Small intestine (tissue), 7 donors: ENCODE measurements at regions not wholly inside any gene's neighbourhood (a gene's known extent, or its start where the extent isn't known, plus 50 kb on each side); places are given as distances from the start of the nearest gene placed in this dataset.

Source experiments
- DNase-seq, 2 donors: peaks; one replicate each; pipeline versions ENCODE4 v3.0.0 to v3.0.0-alpha.2; 2013
- FAIRE-seq: peaks from 2 replicates; lab custom pipeline; 2012; peaks lifted over from hg19 to GRCh38; lab: Jason Lieb, UNC
- H3K27ac ChIP-seq, 3 donors: one replicate each; pipeline ENCODE4 v1.5.1; 2013; ENCODE audit warnings: low read length in 2 of 3, mild to moderate bottlenecking in 2 of 3, control low read depth in 1 of 3, inconsistent platforms in 1 of 3, low read depth in 1 of 3, moderate library complexity in 1 of 3
- H3K27me3 ChIP-seq, 3 donors: one replicate each; pipeline ENCODE4 v1.6.1; 2013; ENCODE audit warnings: low read length in 3 of 3, inconsistent platforms in 1 of 3; ENCODE audit not compliant: control insufficient read depth in 3 of 3, insufficient read depth in 3 of 3
- H3K36me3 ChIP-seq, 3 donors: one replicate each; pipeline ENCODE4 v1.6.1; 2013; ENCODE audit warnings: low read length in 3 of 3, inconsistent platforms in 1 of 3, low read depth in 1 of 3, mild to moderate bottlenecking in 1 of 3, moderate library complexity in 1 of 3; ENCODE audit not compliant: control insufficient read depth in 3 of 3, insufficient read depth in 2 of 3
- H3K4me1 ChIP-seq, 3 donors: one replicate each; pipeline ENCODE4 v1.6.1; 2013; ENCODE audit warnings: low read length in 2 of 3, inconsistent platforms in 1 of 3, low read depth in 1 of 3, mild to moderate bottlenecking in 1 of 3, moderate library complexity in 1 of 3; ENCODE audit not compliant: control insufficient read depth in 3 of 3, insufficient read depth in 2 of 3
- H3K4me3 ChIP-seq, 3 donors: one replicate each; pipeline ENCODE4 v1.5.1; 2013; ENCODE audit warnings: low read length in 3 of 3, control low read depth in 1 of 3, inconsistent platforms in 1 of 3, low read depth in 1 of 3, mild to moderate bottlenecking in 1 of 3, moderate library complexity in 1 of 3
- H3K9me3 ChIP-seq, 2 donors: one replicate each; pipeline ENCODE4 v1.6.1; 2013; ENCODE audit warnings: low read depth in 1 of 2, low read length in 1 of 2; ENCODE audit not compliant: control insufficient read depth in 2 of 2, insufficient read depth in 1 of 2
- WGBS, 3 donors: extraction: QIAGEN DNeasy Blood & Tissue Kit; methylation state at CpG; one replicate each; pipeline ENCODE4 v1.1.7; 2013; 5-methylcytosine and 5-hydroxymethylcytosine counted together
- donor health status: healthy with polysubstance abuse.
- donor health status: control.
- donor health status: control.
- donor health status: Bipolar disorder and iron deficiency.
- donor health status: healthy.

DNA sequence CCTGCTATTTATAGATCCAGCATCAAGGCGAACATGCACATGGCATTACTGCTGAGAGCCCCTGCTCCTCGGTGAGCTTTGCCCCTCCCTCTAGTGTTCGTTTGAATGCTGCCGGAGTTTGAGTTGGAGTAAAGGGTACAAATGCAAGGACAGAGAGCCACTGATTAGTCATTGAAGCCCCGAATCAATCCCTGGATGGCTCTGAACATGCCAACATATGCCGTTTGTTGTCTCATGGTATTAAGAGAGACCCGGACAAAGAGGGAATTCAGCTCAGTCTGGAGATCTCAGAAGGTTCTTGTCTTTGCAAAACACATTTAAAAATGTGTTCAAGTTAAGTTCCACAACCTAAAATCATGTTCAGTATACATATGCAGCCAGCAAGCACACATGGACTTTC is 789.2 kb upstream of the NR2F2 start:
- WGBS, 3 donors: 67 to 71% (median 69%) methylated on average over 7 of the region's 7 CpGs
- H3K27ac ChIP-seq: no peak overlapping the region
- DNase-seq: no peak

DNA sequence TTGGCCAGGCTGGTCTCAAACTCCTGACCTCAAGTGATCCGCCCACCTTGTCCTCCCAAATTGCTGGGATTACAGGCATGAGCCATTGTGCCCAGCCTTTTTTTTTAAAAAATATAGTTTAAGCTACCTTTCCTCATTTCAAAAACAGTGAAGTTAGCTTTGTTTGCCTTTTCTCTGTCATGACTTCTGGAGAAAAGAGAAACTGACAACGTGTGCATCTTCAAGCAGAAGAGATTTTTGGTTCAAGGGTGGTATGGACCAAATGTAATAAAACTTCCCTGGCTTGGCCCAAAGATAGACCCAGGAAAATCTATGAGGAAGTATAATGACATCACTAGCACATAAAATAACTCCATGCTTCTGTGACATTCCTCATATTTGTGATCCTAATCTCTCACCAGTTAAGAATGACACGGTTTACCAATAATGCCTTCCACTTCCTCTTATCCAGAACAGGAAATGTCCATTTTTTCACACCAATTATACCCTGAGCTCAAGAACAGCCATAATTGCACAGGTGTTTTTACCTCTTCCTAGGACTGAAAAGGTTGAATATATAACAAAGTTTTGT is 781.2 kb upstream of the NR2F2 start:
- Histone ChIP-seq H3K27ac (no peak overlapping the region), H3K9me3 (no peaks in the 10 kb centered on the region), H3K4me1 (no peaks in the 10 kb centered on the region), H3K36me3 (no peaks in the 10 kb centered on the region), H3K4me3 (no peak overlapping the region), H3K27me3 (no peaks in the 10 kb centered on the region)
- FAIRE-seq (no peak), DNase-seq (no peak)
- WGBS, 3 donors: 59 to 64% (median 64%) methylated on average over 3 of the region's 3 CpGs

More for the DNA sequence above, 789.2 kb upstream of the NR2F2 start:
- Histone ChIP-seq H3K4me1 (no peaks in the 10 kb centered on the region), H3K36me3 (no peaks in the 10 kb centered on the region), H3K9me3 (no peaks in the 10 kb centered on the region), H3K27me3 (no peaks in the 10 kb centered on the region), H3K4me3 (no peak overlapping the region)
- FAIRE-seq: no peak

- H3K4me1 ChIP-seq: no peaks in the 10 kb centered on the region
- no peak overlapping the region for H3K27ac ChIP-seq
- WGBS, 3 donors: 73 to 89% (median 73%) methylated on average over 4 of the region's 4 CpGs
- no peaks in the 10 kb centered on the region for H3K36me3 ChIP-seq
- FAIRE-seq (no peak), DNase-seq (no peak)
- no peak overlapping the region for H3K4me3 ChIP-seq
- peaks cover 0 to 1% (median 0%) of the 10 kb centered on the region in 3 donors for H3K27me3 ChIP-seq
- H3K9me3 ChIP-seq: no peaks in the 10 kb centered on the region
These were observed 779.8 kb upstream of the NR2F2 start for GRCh38 chr15:95550702-95551101.

- Histone ChIP-seq H3K9me3 (no peaks in the 10 kb centered on the region), H3K36me3 (no peaks in the 10 kb centered on the region), H3K4me1 (no peaks in the 10 kb centered on the region), H3K27me3 (peaks cover 0 to 2% (median 0%) of the 10 kb centered on the region in 3 donors), H3K27ac (no peak overlapping the region), H3K4me3 (no peak overlapping the region)
- 80 to 86% (median 82%) methylated on average over 2 of the region's 2 CpGs for WGBS, 3 donors
- DNase-seq (no peak), FAIRE-seq (no peak)
These were observed 774.3 kb upstream of the NR2F2 start for GRCh38 chr15:95556225-95556624.

DNA sequence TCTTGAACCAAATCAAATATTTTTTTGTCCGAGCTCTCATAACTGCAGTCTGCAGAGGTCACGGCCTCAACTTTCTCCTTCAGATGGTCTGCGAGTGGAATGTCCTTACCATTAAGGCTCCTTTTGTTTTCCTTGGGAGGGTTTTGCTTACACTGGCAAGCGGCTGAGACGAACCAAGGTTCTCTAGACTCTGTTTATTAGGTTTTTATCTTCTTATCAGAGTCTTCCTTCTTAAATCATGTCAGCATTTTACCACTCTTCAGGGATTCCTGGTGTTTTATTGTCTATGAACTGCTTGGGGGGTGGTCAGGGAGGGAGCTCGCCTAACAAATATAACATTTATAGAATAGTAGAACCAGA is 773.7 kb upstream of the NR2F2 start:
- H3K4me1 ChIP-seq: no peaks in the 10 kb centered on the region
- H3K27me3 ChIP-seq: peaks cover 0 to 2% (median 0%) of the 10 kb centered on the region in 3 donors
- 41 to 49% (median 43%) methylated on average over 6 of the region's 6 CpGs for WGBS, 3 donors
- H3K27ac ChIP-seq: no peak overlapping the region
- FAIRE-seq (no peak), DNase-seq (no peak)
- H3K9me3 ChIP-seq: no peaks in the 10 kb centered on the region
- H3K4me3 ChIP-seq: no peak overlapping the region
- H3K36me3 ChIP-seq: no peaks in the 10 kb centered on the region

DNA sequence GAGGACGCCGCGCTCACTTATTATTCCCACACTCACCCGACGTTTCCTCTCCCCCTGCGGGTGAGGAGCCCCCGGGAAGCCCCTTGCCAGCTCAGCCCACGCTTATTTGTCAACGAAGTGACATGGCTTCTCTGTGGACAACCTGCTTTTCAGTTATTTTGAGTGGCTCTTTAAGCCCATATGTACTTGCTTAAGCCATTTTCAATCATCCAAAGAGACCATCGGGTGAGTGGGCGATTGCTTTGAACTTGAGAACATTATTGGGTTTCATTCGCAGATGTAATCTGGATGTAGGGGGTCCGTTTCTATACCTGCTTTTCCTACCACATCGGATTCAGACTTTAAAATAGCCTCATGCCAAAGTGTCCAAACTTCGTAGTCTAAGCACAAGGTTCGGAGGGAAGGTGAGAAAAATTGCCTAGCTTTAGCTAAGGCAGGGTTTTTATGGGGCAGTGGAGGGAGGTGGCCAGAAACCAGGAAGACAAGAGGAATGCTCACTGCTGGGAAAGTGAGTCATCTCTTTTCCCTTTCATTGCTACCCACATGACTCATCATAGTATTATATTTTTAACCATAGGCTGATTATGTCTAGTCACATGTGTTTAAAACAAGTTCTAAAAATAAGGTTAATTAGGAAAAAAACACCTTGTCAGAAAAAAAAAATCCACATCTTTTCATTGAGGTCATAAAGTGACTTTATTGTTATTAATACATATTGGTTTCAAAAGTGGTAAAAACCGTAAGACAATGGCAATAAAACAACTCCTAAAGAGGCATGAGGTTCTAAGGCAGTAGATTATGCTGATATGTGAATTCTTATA is 773.1 kb upstream of the NR2F2 start:
- H3K9me3 ChIP-seq: no peaks in the 10 kb centered on the region
- H3K4me3 ChIP-seq: no peak overlapping the region
- no peaks in the 10 kb centered on the region for H3K4me1 ChIP-seq
- FAIRE-seq (no peak), DNase-seq (peak in 1 of 2 donors; percentile 14)
- no peaks in the 10 kb centered on the region for H3K36me3 ChIP-seq
- H3K27ac ChIP-seq: no peak overlapping the region
- WGBS, 3 donors: 58 to 60% (median 58%) methylated on average over 17 of the region's 17 CpGs
- peaks cover 0 to 2% (median 0%) of the 10 kb centered on the region in 3 donors for H3K27me3 ChIP-seq

DNA sequence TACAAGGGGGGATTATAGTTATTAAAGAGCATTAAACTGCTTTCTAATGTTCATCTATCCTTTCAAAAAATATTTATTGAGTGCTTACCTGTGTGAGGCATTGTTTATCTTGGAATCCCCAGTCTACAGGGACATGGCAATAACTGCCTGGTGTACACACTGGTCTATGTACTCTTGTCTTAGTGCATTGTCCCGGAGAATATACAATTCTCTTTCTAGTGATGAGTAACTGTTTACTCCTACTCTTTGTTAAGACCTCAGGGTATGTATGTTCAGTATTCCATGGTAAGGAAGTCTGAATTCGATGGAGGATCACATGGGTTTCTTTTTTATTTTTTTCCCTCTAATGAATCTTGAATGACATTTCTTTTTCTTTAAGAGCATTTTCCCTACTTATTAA is 772.4 kb upstream of the NR2F2 start:
- H3K9me3 ChIP-seq: no peaks in the 10 kb centered on the region
- no peak overlapping the region for H3K4me3 ChIP-seq
- no peaks in the 10 kb centered on the region for H3K4me1 ChIP-seq
- 45 to 70% (median 50%) methylated on average over 2 of the region's 2 CpGs for WGBS, 3 donors
- H3K27me3 ChIP-seq: peaks cover 0 to 2% (median 0%) of the 10 kb centered on the region in 3 donors
- no peaks in the 10 kb centered on the region for H3K36me3 ChIP-seq
- H3K27ac ChIP-seq: no peak overlapping the region
- FAIRE-seq: no peak
- no peak for DNase-seq

DNA sequence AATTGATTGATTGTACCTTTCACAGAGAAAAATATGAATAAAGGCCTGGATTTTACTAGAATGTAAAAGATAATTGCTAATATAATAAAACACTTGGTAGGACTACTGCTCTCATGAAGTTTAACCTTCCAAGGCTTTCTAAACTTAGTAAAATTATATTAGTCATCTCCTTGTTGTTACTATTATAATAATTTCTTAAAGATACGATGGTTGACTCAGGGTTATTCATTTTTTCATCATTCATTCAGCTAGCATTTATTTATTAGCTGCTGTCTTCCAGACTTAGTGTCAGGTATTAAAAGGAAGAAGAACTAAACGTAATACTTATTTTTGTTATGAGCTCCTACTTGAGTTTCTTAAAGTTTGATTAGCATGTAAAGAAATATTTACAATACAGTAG is 771.6 kb upstream of the NR2F2 start:
- DNase-seq (no peak), FAIRE-seq (no peak)
- WGBS, 3 donors: 76 to 87% (median 81%) methylated on average over 2 of the region's 2 CpGs

More for the DNA sequence above, 771.6 kb upstream of the NR2F2 start:
- Histone ChIP-seq H3K4me3 (no peak overlapping the region), H3K36me3 (no peaks in the 10 kb centered on the region), H3K27me3 (peaks cover 0 to 2% (median 0%) of the 10 kb centered on the region in 3 donors), H3K4me1 (no peaks in the 10 kb centered on the region), H3K27ac (no peak overlapping the region), H3K9me3 (no peaks in the 10 kb centered on the region)
